KMS-11 (cell line): ENCODE measurements at regions not wholly inside any gene's neighbourhood (a gene's known extent, or its start where the extent isn't known, plus 50 kb on each side); places are given as distances from the start of the nearest gene placed in this dataset.
"Not testable (repeated sequence)": the region's sequence is repeated elsewhere in the genome, so short reads cannot be mapped to it uniquely, and the experiment has no call there.

Experiments
- H2AFZ ChIP-seq: fragments of 200-600 bp; sonication (generic); 2 replicates; pipeline ENCODE4 v1.6.1; 2016; ENCODE audit warnings: antibody characterized with exemption, mixed run types, low read depth
- H3K27ac ChIP-seq: fragments of 200-600 bp; sonication (generic); 2 replicates; pipeline ENCODE4 v1.6.1; 2016; ENCODE audit warnings: mild to moderate bottlenecking, mixed run types
- H3K27me3 ChIP-seq: fragments of 200-600 bp; sonication (generic); 2 replicates; pipeline ENCODE4 v1.6.1; 2017; ENCODE audit warnings: mild to moderate bottlenecking, low read depth, mixed run types, moderate library complexity; ENCODE audit not compliant: insufficient read depth
- H3K36me3 ChIP-seq: fragments of 200-600 bp; sonication (generic); 2 replicates; pipeline ENCODE4 v1.6.1; 2017; ENCODE audit warnings: mild to moderate bottlenecking, mixed run types; ENCODE audit not compliant: insufficient read depth
- H3K4me1 ChIP-seq: fragments of 200-600 bp; sonication (generic); 2 replicates; pipeline ENCODE4 v1.6.1; 2016; ENCODE audit warnings: mild to moderate bottlenecking, low read depth, mixed run types; ENCODE audit not compliant: poor library complexity, severe bottlenecking
- H3K4me2 ChIP-seq: fragments of 200-600 bp; sonication (generic); 2 replicates; pipeline ENCODE4 v1.7.0; 2016; ENCODE audit warnings: mild to moderate bottlenecking, mixed run types
- H3K4me3 ChIP-seq: fragments of 200-600 bp; sonication (generic); IDR thresholded peaks from 2 replicates; pipeline ENCODE4 v1.6.1; 2017; ENCODE audit warnings: low read depth, low read length, mixed read lengths; ENCODE audit not compliant: insufficient read depth
- H3K79me2 ChIP-seq: fragments of 200-600 bp; sonication (generic); 2 replicates; pipeline ENCODE4 v1.6.1; 2016; ENCODE audit warnings: low read depth, mixed run types; ENCODE audit not compliant: insufficient read depth
- H3K9ac ChIP-seq: fragments of 200-600 bp; sonication (generic); 2 replicates; pipeline ENCODE4 v1.6.1; 2016; ENCODE audit warnings: mild to moderate bottlenecking, mixed run types
- H4K20me1 ChIP-seq: fragments of 200-600 bp; sonication (generic); 2 replicates; pipeline ENCODE4 v1.6.1; 2016; ENCODE audit warnings: mild to moderate bottlenecking, mixed run types; ENCODE audit not compliant: insufficient read depth
- CTCF ChIP-seq: fragments of 200-600 bp; sonication (generic); conservative IDR thresholded peaks from 2 replicates; pipeline ENCODE4 v1.6.1; 2017; ENCODE audit warnings: low read depth, mild to moderate bottlenecking, antibody characterized with exemption, low read length, moderate library complexity, mixed read lengths

GRCh38 chr2:190755772-190756415 lies 107.0 kb downstream of the NAB1 start:
- H3K4me2 ChIP-seq: no peak overlapping the region
- H4K20me1 ChIP-seq: no peaks in the 10 kb centered on the region
- no peak for TF ChIP-seq CTCF
- H3K4me3 ChIP-seq: no peak overlapping the region
- no peaks in the 10 kb centered on the region for H3K4me1 ChIP-seq
- no peak overlapping the region for H2AFZ ChIP-seq
- H3K79me2 ChIP-seq: no peaks in the 10 kb centered on the region
- H3K27ac ChIP-seq: no peak overlapping the region
- H3K9ac ChIP-seq: no peak overlapping the region
- no peaks in the 10 kb centered on the region for H3K36me3 ChIP-seq
- H3K27me3 ChIP-seq: no peaks in the 10 kb centered on the region

- H4K20me1 ChIP-seq: no peaks in the 10 kb centered on the region
- no peaks in the 10 kb centered on the region for H3K36me3 ChIP-seq
- H3K27ac ChIP-seq: no peak overlapping the region
- H3K4me1 ChIP-seq: no peaks in the 10 kb centered on the region
- no peak for TF ChIP-seq CTCF
- no peaks in the 10 kb centered on the region for H3K27me3 ChIP-seq
- H2AFZ ChIP-seq: no peak overlapping the region
- H3K4me2 ChIP-seq: no peak overlapping the region
- H3K9ac ChIP-seq: no peak overlapping the region
- no peaks in the 10 kb centered on the region for H3K79me2 ChIP-seq
- H3K4me3 ChIP-seq: no peak overlapping the region
These were observed 110.9 kb downstream of the NAB1 start for GRCh38 chr2:190759749-190760213.

GRCh38 chr2:190760353-190761150 lies 111.7 kb downstream of the NAB1 start:
- not testable (repeated sequence) for H3K79me2 ChIP-seq, H3K36me3 ChIP-seq, H2AFZ ChIP-seq, H3K9ac ChIP-seq, H3K27ac ChIP-seq, H4K20me1 ChIP-seq, H3K4me1 ChIP-seq, H3K4me3 ChIP-seq, H3K4me2 ChIP-seq, H3K27me3 ChIP-seq

- H3K4me3 ChIP-seq, H3K27me3 ChIP-seq, H3K4me1 ChIP-seq, H3K9ac ChIP-seq, H2AFZ ChIP-seq, H3K27ac ChIP-seq, H3K79me2 ChIP-seq, H3K4me2 ChIP-seq, H3K36me3 ChIP-seq, H4K20me1 ChIP-seq: not testable (repeated sequence)
These were observed 112.3 kb downstream of the NAB1 start for GRCh38 chr2:190761216-190761615.

GRCh38 chr2:190762566-190762965 lies 113.7 kb downstream of the NAB1 start:
- Histone ChIP-seq H3K27ac (no peak overlapping the region), H3K4me1 (no peaks in the 10 kb centered on the region), H2AFZ (no peak overlapping the region), H3K9ac (no peak overlapping the region), H3K79me2 (no peaks in the 10 kb centered on the region), H3K4me3 (no peak overlapping the region), H3K36me3 (no peaks in the 10 kb centered on the region), H3K4me2 (no peak overlapping the region), H4K20me1 (no peaks in the 10 kb centered on the region), H3K27me3 (no peaks in the 10 kb centered on the region)
- TF ChIP-seq CTCF: no peak
